Trophoblast cell (in vitro differentiated cells and primary cell): ENCODE measurements at regions not wholly inside any gene's neighbourhood (a gene's known extent, or its start where the extent isn't known, plus 50 kb on each side); places are given as distances from the start of the nearest gene placed in this dataset.
A peak's percentile ranks its signal among the peaks of the same experiment; 100 is the strongest.

ENCODE experiments used
- DNase-seq, 2 donors: peaks; one replicate each; pipeline ENCODE4 v3.0.0-alpha.2; 2016
- H2AFZ ChIP-seq: 2 replicates; pipeline ENCODE4 v1.6.1; 2013; ENCODE audit warnings: low read length, moderate library complexity, mild to moderate bottlenecking; ENCODE audit not compliant: insufficient read depth, poor library complexity
- H2AK5ac ChIP-seq: 2 replicates; pipeline ENCODE4 v1.6.1; 2013; ENCODE audit warnings: mild to moderate bottlenecking, low read length
- H2BK120ac ChIP-seq: 2 replicates; pipeline ENCODE4 v1.6.1; 2013; ENCODE audit warnings: low read length, mild to moderate bottlenecking, moderate library complexity; ENCODE audit not compliant: insufficient read depth, poor library complexity
- H2BK12ac ChIP-seq: 2 replicates; pipeline ENCODE4 v1.6.1; 2013; ENCODE audit warnings: mild to moderate bottlenecking, low read length, moderate library complexity
- H2BK5ac ChIP-seq: 2 replicates; pipeline ENCODE4 v1.6.1; 2013; ENCODE audit warnings: low read length, low read depth, moderate library complexity, mild to moderate bottlenecking; ENCODE audit not compliant: poor library complexity
- H3K14ac ChIP-seq: 2 replicates; pipeline ENCODE4 v1.6.1; 2013; ENCODE audit warnings: mild to moderate bottlenecking, low read length
- H3K18ac ChIP-seq: 2 replicates; pipeline ENCODE4 v1.6.1; 2013; ENCODE audit warnings: mild to moderate bottlenecking, low read length
- H3K23ac ChIP-seq: 2 replicates; pipeline ENCODE4 v1.6.1; 2013; ENCODE audit warnings: low read length
- H3K27ac ChIP-seq: 2 replicates; pipeline ENCODE4 v1.5.1; 2013; ENCODE audit warnings: low read depth, mild to moderate bottlenecking, inconsistent platforms, low read length, moderate library complexity
- H3K27me3 ChIP-seq: 2 replicates; pipeline ENCODE4 v1.6.1; 2013; ENCODE audit warnings: inconsistent platforms, mild to moderate bottlenecking, low read length, moderate library complexity; ENCODE audit not compliant: insufficient read depth
- H3K36me3 ChIP-seq, 2 experiments: 1 replicate in 1 of 2; 2 replicates in 1 of 2; pipeline ENCODE4 v1.6.1; 2013; ENCODE audit warnings: low read length in 2 of 2, mild to moderate bottlenecking in 2 of 2, moderate library complexity in 1 of 2; ENCODE audit not compliant: insufficient read depth in 2 of 2, control insufficient read depth in 1 of 2
- H3K4ac ChIP-seq: 2 replicates; pipeline ENCODE4 v1.6.1; 2013; ENCODE audit warnings: low read depth, mild to moderate bottlenecking, low read length, moderate library complexity
- H3K4me1 ChIP-seq, 2 experiments: 1 replicate in 1 of 2; 2 replicates in 1 of 2; pipeline ENCODE4 v1.6.1; 2013; ENCODE audit warnings: low read length in 2 of 2, mild to moderate bottlenecking in 2 of 2, moderate library complexity in 1 of 2; ENCODE audit not compliant: insufficient read depth in 2 of 2, control insufficient read depth in 1 of 2
- H3K4me2 ChIP-seq: 2 replicates; pipeline ENCODE4 v1.6.1; 2013; ENCODE audit warnings: inconsistent platforms, mild to moderate bottlenecking, low read length, moderate library complexity
- H3K4me3 ChIP-seq: 2 replicates; pipeline ENCODE4 v1.5.1; 2013; ENCODE audit warnings: mild to moderate bottlenecking, low read depth, low read length, inconsistent platforms
- H3K79me1 ChIP-seq: one replicate; pipeline ENCODE4 v1.6.1; 2013; ENCODE audit warnings: low read length
- H3K79me2 ChIP-seq: 2 replicates; pipeline ENCODE4 v1.6.1; 2013; ENCODE audit warnings: low read length, mild to moderate bottlenecking; ENCODE audit not compliant: control insufficient read depth, insufficient read depth, poor library complexity
- H3K9ac ChIP-seq: 2 replicates; pipeline ENCODE4 v1.6.1; 2013; ENCODE audit warnings: mild to moderate bottlenecking, low read length
- H3K9me3 ChIP-seq: 2 replicates; pipeline ENCODE4 v1.6.1; 2013; ENCODE audit warnings: low read depth, mild to moderate bottlenecking, control low read depth, inconsistent platforms, low read length; ENCODE audit not compliant: insufficient read depth
- H4K12ac ChIP-seq: 2 replicates; pipeline ENCODE4 v1.6.1; 2013; ENCODE audit warnings: low read depth, mild to moderate bottlenecking, low read length, moderate library complexity
- H4K8ac ChIP-seq: 2 replicates; pipeline ENCODE4 v1.6.1; 2013; ENCODE audit warnings: low read depth, mild to moderate bottlenecking, low read length, moderate library complexity
- H4K91ac ChIP-seq: one replicate; pipeline ENCODE4 v1.6.1; 2013; ENCODE audit warnings: low read depth, mild to moderate bottlenecking, low read length, moderate library complexity
- WGBS: extraction: QIAGEN DNeasy Blood & Tissue Kit; methylation state at CpG from one replicate; pipeline ENCODE4 v1.1.7; 2013; ENCODE audit warnings: missing lambda C conversion rate; ENCODE audit not compliant: insufficient read length, insufficient coverage; ENCODE audit errors: extremely low coverage; 5-methylcytosine and 5-hydroxymethylcytosine counted together

GRCh38 chr6:166712286-166713228 is 85.5 kb upstream of the RPS6KA2 start:
- H3K79me2 ChIP-seq, result no peaks in the 10 kb centered on the region

GRCh38 chr6:166710084-166710483 is 83.0 kb upstream of the RPS6KA2 start:
- Histone ChIP-seq H3K4ac (no peak overlapping the region), H2AK5ac (no peak overlapping the region), H4K12ac (no peak overlapping the region), H3K27me3 (no peaks in the 10 kb centered on the region), H2AFZ (no peak overlapping the region), H3K18ac (no peak overlapping the region), H4K8ac (no peak overlapping the region), H3K27ac (no peak overlapping the region), H2BK120ac (no peak overlapping the region), H3K14ac (no peak overlapping the region), H3K9ac (no peak overlapping the region), H3K4me2 (no peak overlapping the region), H3K4me3 (no peak overlapping the region), H3K23ac (no peak overlapping the region), H4K91ac (no peak overlapping the region), H2BK12ac (no peak overlapping the region), H3K4me1 (peaks cover 0 to 2% of the 10 kb centered on the region in 2 experiments), H3K79me1 (no peaks in the 10 kb centered on the region), H3K36me3 (no peaks in the 10 kb centered on the region), H3K79me2 (no peaks in the 10 kb centered on the region), H3K9me3 (peaks cover 2% of the 10 kb centered on the region), H2BK5ac (no peak overlapping the region)
- DNase-seq, result no peak
- WGBS, result 100% methylated on average over 2 of the region's 2 CpGs

More at GRCh38 chr6:166712286-166713228, 85.5 kb upstream of the RPS6KA2 start:
- Histone ChIP-seq H3K36me3 (no peaks in the 10 kb centered on the region), H3K79me1 (no peaks in the 10 kb centered on the region), H2AFZ (no peak overlapping the region), H3K4ac (no peak overlapping the region), H3K4me1 (peaks cover 0 to 2% of the 10 kb centered on the region in 2 experiments), H3K27ac (no peak overlapping the region), H2BK5ac (no peak overlapping the region), H3K23ac (no peak overlapping the region), H3K9me3 (peaks cover 2% of the 10 kb centered on the region), H4K12ac (no peak overlapping the region), H3K18ac (no peak overlapping the region), H3K4me3 (no peak overlapping the region), H3K9ac (no peak overlapping the region), H2BK120ac (no peak overlapping the region), H2AK5ac (no peak overlapping the region), H4K91ac (no peak overlapping the region), H4K8ac (no peak overlapping the region), H3K4me2 (no peak overlapping the region), H3K27me3 (no peaks in the 10 kb centered on the region), H3K14ac (no peak overlapping the region), H2BK12ac (no peak overlapping the region)
- no peak for DNase-seq
- no CpG with 5 or more reads among the region's 21 CpGs for WGBS

- H2BK12ac ChIP-seq, result no peak overlapping the region
- no peak overlapping the region for H3K4me3 ChIP-seq
- H3K27ac ChIP-seq, result no peak overlapping the region
- H3K18ac ChIP-seq, result no peak overlapping the region
- H3K9me3 ChIP-seq, result peaks cover 2% of the 10 kb centered on the region
- no peak overlapping the region for H2AFZ ChIP-seq
- H2AK5ac ChIP-seq, result no peak overlapping the region
- no peaks in the 10 kb centered on the region for H3K36me3 ChIP-seq
- H3K4me1 ChIP-seq, result no peaks in the 10 kb centered on the region
- H2BK120ac ChIP-seq, result no peak overlapping the region
- H3K4ac ChIP-seq, result no peak overlapping the region
- H4K8ac ChIP-seq, result no peak overlapping the region
- H4K91ac ChIP-seq, result no peak overlapping the region
- no peak overlapping the region for H4K12ac ChIP-seq
- no peak overlapping the region for H3K9ac ChIP-seq
- no peak overlapping the region for H3K14ac ChIP-seq
- no peaks in the 10 kb centered on the region for H3K79me1 ChIP-seq
- no peak overlapping the region for H2BK5ac ChIP-seq
- no peaks in the 10 kb centered on the region for H3K27me3 ChIP-seq
- no peaks in the 10 kb centered on the region for H3K79me2 ChIP-seq
- no peak for DNase-seq
- WGBS, result no CpG with 5 or more reads among the region's 4 CpGs
- H3K23ac ChIP-seq, result no peak overlapping the region
- H3K4me2 ChIP-seq, result no peak overlapping the region
These were observed 81.4 kb upstream of the RPS6KA2 start for GRCh38 chr6:166708460-166708859.

- peak; percentile 17 to 43 for DNase-seq
- Histone ChIP-seq H3K36me3 (no peaks in the 10 kb centered on the region), H3K18ac (no peak overlapping the region), H3K9me3 (peaks cover 2% of the 10 kb centered on the region), H2BK120ac (no peak overlapping the region), H3K79me2 (no peaks in the 10 kb centered on the region), H3K4ac (no peak overlapping the region), H2BK12ac (no peak overlapping the region), H3K14ac (no peak overlapping the region), H3K79me1 (no peaks in the 10 kb centered on the region), H4K12ac (no peak overlapping the region), H4K8ac (no peak overlapping the region), H3K4me2 (no peak overlapping the region), H3K27me3 (no peaks in the 10 kb centered on the region), H3K27ac (no peak overlapping the region), H2BK5ac (no peak overlapping the region), H2AFZ (no peak overlapping the region), H3K23ac (no peak overlapping the region), H3K9ac (no peak overlapping the region), H2AK5ac (no peak overlapping the region), H3K4me1 (no peaks in the 10 kb centered on the region), H4K91ac (no peak overlapping the region), H3K4me3 (no peak overlapping the region)
- no CpG with 5 or more reads among the region's 10 CpGs for WGBS
These were observed 80.0 kb upstream of the RPS6KA2 start for GRCh38 chr6:166707045-166707444.
